ENCODE measurements at regions not wholly inside any gene's neighbourhood (a gene's known extent, or its start where the extent isn't known, plus 50 kb on each side); places are given as distances from the start of the nearest gene placed in this dataset.
A peak's percentile ranks its signal among the peaks of the same experiment; 100 is the strongest.

DNA sequence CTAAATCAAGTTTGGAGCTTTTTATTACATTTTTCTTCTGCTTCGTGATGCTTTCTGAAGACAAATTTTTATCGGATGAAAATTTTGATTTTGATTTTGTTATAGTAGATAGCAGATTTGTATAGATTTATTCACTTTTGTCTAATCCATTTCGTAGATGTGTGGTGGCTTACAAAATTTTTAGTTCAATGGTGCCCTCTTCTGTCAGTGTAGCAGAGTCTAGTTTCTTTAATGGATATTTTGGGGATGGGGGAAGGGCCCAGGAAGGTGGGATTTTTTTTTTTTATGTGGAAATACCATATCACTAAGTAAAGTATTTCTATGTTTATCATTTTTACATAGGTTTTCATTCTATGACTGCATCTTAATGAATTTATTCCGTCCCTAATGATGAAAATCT lies 259.9 kb upstream of the TARS1 start:
- H3K27me3 ChIP-seq = no peaks in the 10 kb centered on the region
- H3K27ac ChIP-seq = no peak overlapping the region
- TF ChIP-seq CTCF (IDR thresholded peaks at IDR 0.05) = no peak
- TF ChIP-seq POLR2A (IDR thresholded peaks at IDR 0.05) = no peak
- no peak for TF ChIP-seq POLR2AphosphoS5 (IDR thresholded peaks at IDR 0.05)
- no peak for TF ChIP-seq EP300 (IDR thresholded peaks at IDR 0.05)
- intact Hi-C loops (cut with DNase I; ENCODE audit: low total_unique reads) = no loop called here
- no peaks in the 10 kb centered on the region for H3K9me3 ChIP-seq
- no peaks in the 10 kb centered on the region for H3K36me3 ChIP-seq
- H3K4me1 ChIP-seq = peaks cover 0 to 4% (median 0%) of the 10 kb centered on the region in 4 donors
- no peak overlapping the region for H3K4me3 ChIP-seq
- WGBS, 5 donors = 70 to 75% (median 71%) methylated on average over 4 of the region's 4 CpGs
- DNase-seq = peak in 1 of 2 donors; percentile 60

- no peak overlapping the region for H3K4me3 ChIP-seq
- H3K36me3 ChIP-seq = no peaks in the 10 kb centered on the region
- peaks cover 0 to 5% (median 0%) of the 10 kb centered on the region in 4 donors for H3K9me3 ChIP-seq
- no peaks in the 10 kb centered on the region for H3K27me3 ChIP-seq
- H3K27ac ChIP-seq = no peak overlapping the region
- DNase-seq = no peak
- H3K4me1 ChIP-seq = peaks cover 0 to 4% (median 0%) of the 10 kb centered on the region in 4 donors
- intact Hi-C loops (cut with DNase I; ENCODE audit: low total_unique reads) = no loop called here
- TF ChIP-seq POLR2A (IDR thresholded peaks at IDR 0.05) (no peak), POLR2AphosphoS5 (IDR thresholded peaks at IDR 0.05) (no peak), CTCF (IDR thresholded peaks at IDR 0.05) (no peak), EP300 (IDR thresholded peaks at IDR 0.05) (no peak)
- WGBS, 5 donors = 75 to 83% (median 79%) methylated on average over 4 of the region's 4 CpGs
These were observed 257.8 kb upstream of the TARS1 start for GRCh38 chr5:33182986-33183385.

- 27 to 36% (median 33%) methylated on average over 2 of the region's 2 CpGs for whole genome bisulfite sequencing, 5 donors
- no peak overlapping the region for H3K27ac ChIP-seq
- no peaks in the 10 kb centered on the region for H3K27me3 ChIP-seq
- DNase-seq = no peak
- H3K36me3 ChIP-seq = no peaks in the 10 kb centered on the region
- TF ChIP-seq POLR2AphosphoS5 (IDR thresholded peaks at IDR 0.05) (no peak), POLR2A (IDR thresholded peaks at IDR 0.05) (no peak), EP300 (IDR thresholded peaks at IDR 0.05) (no peak), CTCF (IDR thresholded peaks at IDR 0.05) (no peak)
- peaks cover 0 to 4% (median 0%) of the 10 kb centered on the region in 4 donors for H3K4me1 ChIP-seq
- intact Hi-C loops (cut with DNase I; ENCODE audit: low total_unique reads) = no loop called here
- H3K4me3 ChIP-seq = no peak overlapping the region
- peaks cover 0 to 13% (median 0%) of the 10 kb centered on the region in 4 donors for H3K9me3 ChIP-seq
These were observed 256.4 kb upstream of the TARS1 start for GRCh38 chr5:33184367-33184766.

- intact Hi-C loops (cut with DNase I; ENCODE audit: low total_unique reads) = no loop called here
- Histone ChIP-seq H3K27ac (no peak overlapping the region), H3K4me3 (no peak overlapping the region), H3K27me3 (no peaks in the 10 kb centered on the region), H3K36me3 (no peaks in the 10 kb centered on the region), H3K4me1 (peaks cover 0 to 4% (median 0%) of the 10 kb centered on the region in 4 donors), H3K9me3 (peaks cover 0 to 15% (median 2%) of the 10 kb centered on the region in 4 donors)
- WGBS, 5 donors = 75 to 78% (median 76%) methylated on average over 4 of the region's 4 CpGs
- TF ChIP-seq POLR2A (IDR thresholded peaks at IDR 0.05) (no peak), CTCF (IDR thresholded peaks at IDR 0.05) (no peak), POLR2AphosphoS5 (IDR thresholded peaks at IDR 0.05) (no peak), EP300 (IDR thresholded peaks at IDR 0.05) (no peak)
- no peak for DNase-seq
These were observed 252.7 kb upstream of the TARS1 start for GRCh38 chr5:33188089-33188488.

Measured in stomach (tissue), 8 donors.